H9 (cell line): ENCODE measurements at regions not wholly inside any gene's neighbourhood (a gene's known extent, or its start where the extent isn't known, plus 50 kb on each side); places are given as distances from the start of the nearest gene placed in this dataset.

Experiments used
- DNase-seq: peaks from one replicate; pipeline ENCODE4 v3.0.0-alpha.2; 2017
- H2AFZ ChIP-seq: one replicate; pipeline ENCODE4 v1.6.1; 2013; ENCODE audit warnings: mild to moderate bottlenecking, low read length, control low read depth, moderate library complexity
- H2AK5ac ChIP-seq: 2 replicates; pipeline ENCODE4 v1.6.1; 2013; ENCODE audit warnings: low read length, control low read depth, mixed read lengths; ENCODE audit not compliant: insufficient read length
- H2BK120ac ChIP-seq: one replicate; pipeline ENCODE4 v1.6.1; 2013; ENCODE audit warnings: low read depth, mild to moderate bottlenecking, low read length, control low read depth, inconsistent platforms; ENCODE audit not compliant: poor library complexity, severe bottlenecking
- H2BK12ac ChIP-seq: 2 replicates; pipeline ENCODE4 v1.6.1; 2013; ENCODE audit warnings: low read length, control low read depth, mixed read lengths, low read depth; ENCODE audit not compliant: insufficient read length
- H2BK15ac ChIP-seq: 2 replicates; pipeline ENCODE4 v1.6.1; 2013; ENCODE audit warnings: low read depth, low read length, control low read depth
- H2BK20ac ChIP-seq: one replicate; pipeline ENCODE4 v1.6.1; 2013; ENCODE audit warnings: low read depth, mild to moderate bottlenecking, low read length, control low read depth, inconsistent platforms; ENCODE audit not compliant: poor library complexity, severe bottlenecking
- H2BK5ac ChIP-seq: 2 replicates; pipeline ENCODE4 v1.6.1; 2013; ENCODE audit warnings: low read length, control low read depth, mixed read lengths; ENCODE audit not compliant: insufficient read length
- H3K14ac ChIP-seq: 2 replicates; pipeline ENCODE4 v1.6.1; 2013; ENCODE audit warnings: low read length, control low read depth; ENCODE audit not compliant: insufficient read depth
- H3K18ac ChIP-seq: 2 replicates; pipeline ENCODE4 v1.6.1; 2013; ENCODE audit warnings: low read depth, mild to moderate bottlenecking, mixed read lengths, low read length, control low read depth; ENCODE audit not compliant: insufficient read length
- H3K23ac ChIP-seq: 2 replicates; pipeline ENCODE4 v1.6.1; 2013; ENCODE audit warnings: low read length, control low read depth, mixed read lengths, low read depth; ENCODE audit not compliant: insufficient read length
- H3K23me2 ChIP-seq: 2 replicates; pipeline ENCODE4 v1.6.1; 2013; ENCODE audit warnings: low read depth, mild to moderate bottlenecking, mixed read lengths, low read length, control low read depth; ENCODE audit not compliant: insufficient read length, poor library complexity, severe bottlenecking
- H3K27ac ChIP-seq: 2 replicates; pipeline ENCODE4 v1.5.1; 2013; ENCODE audit warnings: low read length, control low read depth, mixed read lengths, low read depth; ENCODE audit not compliant: insufficient read length
- H3K27me3 ChIP-seq: 2 replicates; pipeline ENCODE4 v1.6.1; 2013; ENCODE audit warnings: low read length, control low read depth, inconsistent platforms; ENCODE audit not compliant: insufficient read depth
- H3K4ac ChIP-seq: 2 replicates; pipeline ENCODE4 v1.6.1; 2013; ENCODE audit warnings: low read depth, mild to moderate bottlenecking, control low read depth, inconsistent platforms, low read length, moderate library complexity
- H3K4me1 ChIP-seq: 2 replicates; pipeline ENCODE4 v1.6.1; 2013; ENCODE audit warnings: low read length, control low read depth, inconsistent platforms; ENCODE audit not compliant: insufficient read depth
- H3K4me2 ChIP-seq: 2 replicates; pipeline ENCODE4 v1.6.1; 2013; ENCODE audit warnings: low read length, control low read depth, mixed read lengths; ENCODE audit not compliant: insufficient read length, insufficient read depth
- H3K56ac ChIP-seq: 2 replicates; pipeline ENCODE4 v1.6.1; 2013; ENCODE audit warnings: low read depth, mild to moderate bottlenecking, mixed read lengths, low read length, control low read depth; ENCODE audit not compliant: insufficient read length
- H3K79me1 ChIP-seq: 2 replicates; pipeline ENCODE4 v1.6.1; 2013; ENCODE audit warnings: low read depth, mild to moderate bottlenecking, moderate library complexity, low read length, control low read depth, inconsistent platforms; ENCODE audit not compliant: insufficient read depth, poor library complexity, severe bottlenecking
- H3K79me2 ChIP-seq: 2 replicates; pipeline ENCODE4 v1.6.1; 2013; ENCODE audit warnings: low read length, control low read depth, inconsistent platforms; ENCODE audit not compliant: insufficient read depth
- H3K9ac ChIP-seq: 2 replicates; pipeline ENCODE4 v1.6.1; 2013; ENCODE audit warnings: low read length, control low read depth, mixed read lengths; ENCODE audit not compliant: insufficient read length; ENCODE audit errors: extremely low read depth
- H3K9me3 ChIP-seq: one replicate; pipeline ENCODE4 v1.6.1; 2013; ENCODE audit warnings: low read depth, low read length, inconsistent platforms; ENCODE audit not compliant: control insufficient read depth
- H3T11ph ChIP-seq: one replicate; pipeline ENCODE4 v1.6.1; 2013; ENCODE audit warnings: mild to moderate bottlenecking, low read length, control low read depth, inconsistent platforms
- H4K20me1 ChIP-seq: one replicate; pipeline ENCODE4 v1.6.1; 2013; ENCODE audit not compliant: control insufficient read depth, insufficient read length, insufficient read depth
- H4K5ac ChIP-seq: 2 replicates; pipeline ENCODE4 v1.6.1; 2013; ENCODE audit warnings: low read depth, mild to moderate bottlenecking, mixed read lengths, low read length, control low read depth; ENCODE audit not compliant: insufficient read length
- H4K8ac ChIP-seq: replicated peaks from 2 replicates; pipeline ENCODE4 v1.6.1; 2013; ENCODE audit warnings: low read length, control low read depth, mixed read lengths, low read depth; ENCODE audit not compliant: insufficient read length
- H4K91ac ChIP-seq: 2 replicates; pipeline ENCODE4 v1.6.1; 2013; ENCODE audit warnings: low read depth, mild to moderate bottlenecking, moderate library complexity, mixed read lengths, low read length, control low read depth; ENCODE audit not compliant: insufficient read length
- H3K27ac Mint-ChIP-seq, 3 experiments: 2 replicates in 2 of 3; 3 replicates in 1 of 3; pipeline ENCODE4 v1.8.0; 2020 to 2021; ENCODE audit warnings: mixed read lengths in 3 of 3, mild to moderate bottlenecking in 1 of 3, moderate library complexity in 1 of 3
- H3K27me3 Mint-ChIP-seq: 2 replicates; pipeline ENCODE4 v1.8.0; 2021; ENCODE audit warnings: low read depth, mild to moderate bottlenecking, moderate library complexity, mixed read lengths
- H3K36me3 Mint-ChIP-seq, 3 experiments: 2 replicates in 2 of 3; 3 replicates in 1 of 3; pipeline ENCODE4 v1.8.0; 2020 to 2021; ENCODE audit warnings: low read depth in 3 of 3, mixed read lengths in 3 of 3; ENCODE audit not compliant: insufficient read depth in 1 of 3
- H3K4me1 Mint-ChIP-seq, 2 experiments: 2 replicates each; pipeline ENCODE4 v1.8.0; 2020; ENCODE audit warnings: mixed read lengths in 2 of 2
- H3K4me3 Mint-ChIP-seq, 2 experiments: 2 replicates in 1 of 2; 3 replicates in 1 of 2; pipeline ENCODE4 v1.8.0; 2020 to 2021; ENCODE audit warnings: mild to moderate bottlenecking in 2 of 2, mixed read lengths in 2 of 2, moderate library complexity in 1 of 2
- H3K9me3 Mint-ChIP-seq, 2 experiments: 2 replicates in 1 of 2; 3 replicates in 1 of 2; pipeline ENCODE4 v1.8.0; 2020; ENCODE audit warnings: mild to moderate bottlenecking in 2 of 2, mixed read lengths in 2 of 2, moderate library complexity in 1 of 2
- WGBS: extraction: QIAGEN DNeasy Blood & Tissue Kit; methylation state at CpG from one replicate; pipeline ENCODE4 v1.1.7; 2013; ENCODE audit warnings: missing lambda C conversion rate, low lambda C conversion rate, mixed read lengths; ENCODE audit not compliant: insufficient read length; ENCODE audit errors: extremely low coverage; 5-methylcytosine and 5-hydroxymethylcytosine counted together
- TF ChIP-seq, protein P1 (sequence below): fragments of 200-600 bp; sonication (generic); conservative IDR thresholded peaks from 3 replicates; pipeline ENCODE4 v1.8.0; 2021; ENCODE audit warnings: antibody characterized with exemption, mild to moderate bottlenecking

GRCh38 chr14:33855672-33856071 lies 95.2 kb downstream of the EGLN3 start:
- Histone ChIP-seq H3K4me2 (no peak overlapping the region), H3K79me1 (no peaks in the 10 kb centered on the region), H2AFZ (no peak overlapping the region), H3K18ac (no peak overlapping the region), H3K4me1 (no peaks in the 10 kb centered on the region; the same call in 1 of the 2 replicates), H3K79me2 (no peaks in the 10 kb centered on the region), H2BK20ac (no peak overlapping the region), H2BK120ac (peak overlapping the region; percentile 48), H3K23me2 (no peaks in the 10 kb centered on the region), H3K23ac (no peak overlapping the region), H3K4ac (no peak overlapping the region), H2BK15ac (no peak overlapping the region), H2BK5ac (no peak overlapping the region), H3K9ac (no peak overlapping the region), H4K5ac (no peak overlapping the region), H4K8ac (no peak overlapping the region), H2BK12ac (no peak overlapping the region), H4K20me1 (no peaks in the 10 kb centered on the region), H3K27me3 (no peaks in the 10 kb centered on the region), H4K91ac (no peak overlapping the region), H3K14ac (no peak overlapping the region), H2AK5ac (no peak overlapping the region), H3K9me3 (no peaks in the 10 kb centered on the region), H3K27ac (no peak overlapping the region), H3K56ac (no peak overlapping the region), H3T11ph (no peak overlapping the region)
- H3K27me3 Mint-ChIP-seq: no peaks in the 10 kb centered on the region; the same call in 1 of the 2 replicates
- no peak overlapping the region for H3K27ac Mint-ChIP-seq
- no peak overlapping the region for H3K4me3 Mint-ChIP-seq
- H3K9me3 Mint-ChIP-seq: no peaks in the 10 kb centered on the region
- DNase-seq: no peak
- no peaks in the 10 kb centered on the region; a peak in 1 of 7 replicates for H3K36me3 Mint-ChIP-seq
- H3K4me1 Mint-ChIP-seq: peaks cover 29% of the 10 kb centered on the region in 2 experiments
- TF ChIP-seq, protein P1, sequence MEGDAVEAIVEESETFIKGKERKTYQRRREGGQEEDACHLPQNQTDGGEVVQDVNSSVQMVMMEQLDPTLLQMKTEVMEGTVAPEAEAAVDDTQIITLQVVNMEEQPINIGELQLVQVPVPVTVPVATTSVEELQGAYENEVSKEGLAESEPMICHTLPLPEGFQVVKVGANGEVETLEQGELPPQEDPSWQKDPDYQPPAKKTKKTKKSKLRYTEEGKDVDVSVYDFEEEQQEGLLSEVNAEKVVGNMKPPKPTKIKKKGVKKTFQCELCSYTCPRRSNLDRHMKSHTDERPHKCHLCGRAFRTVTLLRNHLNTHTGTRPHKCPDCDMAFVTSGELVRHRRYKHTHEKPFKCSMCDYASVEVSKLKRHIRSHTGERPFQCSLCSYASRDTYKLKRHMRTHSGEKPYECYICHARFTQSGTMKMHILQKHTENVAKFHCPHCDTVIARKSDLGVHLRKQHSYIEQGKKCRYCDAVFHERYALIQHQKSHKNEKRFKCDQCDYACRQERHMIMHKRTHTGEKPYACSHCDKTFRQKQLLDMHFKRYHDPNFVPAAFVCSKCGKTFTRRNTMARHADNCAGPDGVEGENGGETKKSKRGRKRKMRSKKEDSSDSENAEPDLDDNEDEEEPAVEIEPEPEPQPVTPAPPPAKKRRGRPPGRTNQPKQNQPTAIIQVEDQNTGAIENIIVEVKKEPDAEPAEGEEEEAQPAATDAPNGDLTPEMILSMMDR: peak; percentile 29; the same call in 1 of the 3 replicates
- WGBS: no CpG with 5 or more reads among the region's 3 CpGs
